HL-60 (cell line): ENCODE measurements at regions not wholly inside any gene's neighbourhood (a gene's known extent, or its start where the extent isn't known, plus 50 kb on each side); places are given as distances from the start of the nearest gene placed in this dataset.

Experiments
- DNase-seq, 2 experiments: peaks; one replicate each; pipeline ENCODE4 v3.0.0-alpha.2; 2010 to 2020; ENCODE audit warnings: low read depth in 1 of 2, low spot score in 1 of 2
- H3K27ac ChIP-seq: fragments of 250-450 bp; sonication (Bioruptor Pico); replicated peaks from 2 replicates; pipeline ENCODE4 v1.5.1; 2020; ENCODE audit warnings: mild to moderate bottlenecking, moderate library complexity
- H3K27me3 ChIP-seq: fragments of 250-450 bp; sonication (Bioruptor Pico); 2 replicates; pipeline ENCODE4 v1.5.1; 2021; ENCODE audit warnings: mild to moderate bottlenecking, moderate library complexity; ENCODE audit not compliant: insufficient read depth, poor library complexity, severe bottlenecking
- H3K4me3 ChIP-seq: replicated peaks from 2 replicates; pipeline ENCODE4 v1.5.1; 2011; ENCODE audit warnings: mild to moderate bottlenecking, control low read depth, low read length; ENCODE audit not compliant: insufficient read depth
- GABPA ChIP-seq: IDR thresholded peaks from 2 replicates; pipeline ENCODE4 v1.6.1; 2012; ENCODE audit warnings: low read depth
- POLR2AphosphoS5 ChIP-seq: IDR thresholded peaks from 2 replicates; pipeline ENCODE4 v1.6.1; 2012; ENCODE audit warnings: low read depth
- REST ChIP-seq: IDR thresholded peaks from 2 replicates; pipeline ENCODE4 v1.6.1; 2012; ENCODE audit warnings: low read depth; ENCODE audit not compliant: insufficient replicate concordance
- SPI1 ChIP-seq: IDR thresholded peaks from 2 replicates; pipeline ENCODE4 v1.6.1; 2012; ENCODE audit warnings: low read depth, mild to moderate bottlenecking, borderline replicate concordance
- TF ChIP-seq, protein P1 (sequence below): IDR thresholded peaks from one replicate; pipeline ENCODE4 v1.5.1; 2011; ENCODE audit warnings: low read length, control low read depth, inconsistent platforms; ENCODE audit not compliant: insufficient read depth

DNA sequence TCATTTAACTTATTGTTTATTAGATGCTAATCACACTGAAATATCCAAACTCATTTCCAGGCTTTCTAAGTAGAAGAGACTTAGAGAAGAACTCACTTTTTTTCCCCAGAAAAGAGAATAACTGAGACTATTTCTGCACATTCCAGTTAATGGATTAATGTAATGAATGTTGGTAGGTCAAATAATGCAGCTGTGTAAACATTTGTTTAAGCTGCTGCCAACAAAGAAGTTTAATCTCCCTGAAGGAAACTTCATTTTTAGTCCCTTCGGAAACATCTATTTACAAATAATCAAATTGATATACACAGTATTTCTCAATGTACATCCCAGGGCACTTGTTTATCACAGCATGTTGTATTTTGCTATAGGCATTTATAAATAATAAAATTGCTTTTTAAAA lies 126.9 kb downstream of the KCNS3 start:
- DNase-seq = no peak
- Histone ChIP-seq H3K27me3 (no peaks in the 10 kb centered on the region), H3K4me3 (no peak overlapping the region), H3K27ac (no peak overlapping the region)
- TF ChIP-seq SPI1 (no peak), GABPA (no peak)
- TF ChIP-seq, protein P1, sequence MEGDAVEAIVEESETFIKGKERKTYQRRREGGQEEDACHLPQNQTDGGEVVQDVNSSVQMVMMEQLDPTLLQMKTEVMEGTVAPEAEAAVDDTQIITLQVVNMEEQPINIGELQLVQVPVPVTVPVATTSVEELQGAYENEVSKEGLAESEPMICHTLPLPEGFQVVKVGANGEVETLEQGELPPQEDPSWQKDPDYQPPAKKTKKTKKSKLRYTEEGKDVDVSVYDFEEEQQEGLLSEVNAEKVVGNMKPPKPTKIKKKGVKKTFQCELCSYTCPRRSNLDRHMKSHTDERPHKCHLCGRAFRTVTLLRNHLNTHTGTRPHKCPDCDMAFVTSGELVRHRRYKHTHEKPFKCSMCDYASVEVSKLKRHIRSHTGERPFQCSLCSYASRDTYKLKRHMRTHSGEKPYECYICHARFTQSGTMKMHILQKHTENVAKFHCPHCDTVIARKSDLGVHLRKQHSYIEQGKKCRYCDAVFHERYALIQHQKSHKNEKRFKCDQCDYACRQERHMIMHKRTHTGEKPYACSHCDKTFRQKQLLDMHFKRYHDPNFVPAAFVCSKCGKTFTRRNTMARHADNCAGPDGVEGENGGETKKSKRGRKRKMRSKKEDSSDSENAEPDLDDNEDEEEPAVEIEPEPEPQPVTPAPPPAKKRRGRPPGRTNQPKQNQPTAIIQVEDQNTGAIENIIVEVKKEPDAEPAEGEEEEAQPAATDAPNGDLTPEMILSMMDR = no peak

GRCh38 chr2:18001671-18002070 lies 123.2 kb downstream of the KCNS3 start:
- TF ChIP-seq GABPA (no peak), SPI1 (no peak), REST (no peak), POLR2AphosphoS5 (no peak)
- TF ChIP-seq, protein P1 = no peak
- DNase-seq = no peak

DNA sequence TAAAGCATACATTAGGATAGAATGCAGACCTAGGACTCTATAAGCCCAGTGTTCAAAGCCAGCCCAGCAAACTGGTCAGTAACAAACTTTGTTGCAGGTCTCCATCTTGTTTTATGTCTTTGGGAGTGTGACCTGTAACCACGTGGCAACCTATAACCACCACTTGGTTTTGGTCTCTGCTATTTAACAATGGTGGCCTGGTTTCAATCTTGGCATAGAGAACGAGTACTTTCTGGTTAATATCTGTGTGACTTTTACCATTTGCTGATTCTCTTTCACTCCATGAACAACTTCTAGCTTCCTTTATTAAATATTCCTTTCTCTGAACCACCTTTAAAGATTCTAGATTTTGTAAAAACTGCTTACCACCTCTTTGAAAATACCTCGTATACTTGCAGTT lies 118.5 kb downstream of the KCNS3 start:
- TF ChIP-seq REST (no peak), SPI1 (no peak)
- TF ChIP-seq, protein P1 = no peak
- no peak overlapping the region for H3K4me3 ChIP-seq
- no peak overlapping the region for H3K27ac ChIP-seq
- H3K27me3 ChIP-seq = no peaks in the 10 kb centered on the region
- DNase-seq = no peak

More at GRCh38 chr2:18001671-18002070, 123.2 kb downstream of the KCNS3 start:
- H3K27me3 ChIP-seq = no peaks in the 10 kb centered on the region
- no peak overlapping the region for H3K4me3 ChIP-seq
- H3K27ac ChIP-seq = no peak overlapping the region

DNA sequence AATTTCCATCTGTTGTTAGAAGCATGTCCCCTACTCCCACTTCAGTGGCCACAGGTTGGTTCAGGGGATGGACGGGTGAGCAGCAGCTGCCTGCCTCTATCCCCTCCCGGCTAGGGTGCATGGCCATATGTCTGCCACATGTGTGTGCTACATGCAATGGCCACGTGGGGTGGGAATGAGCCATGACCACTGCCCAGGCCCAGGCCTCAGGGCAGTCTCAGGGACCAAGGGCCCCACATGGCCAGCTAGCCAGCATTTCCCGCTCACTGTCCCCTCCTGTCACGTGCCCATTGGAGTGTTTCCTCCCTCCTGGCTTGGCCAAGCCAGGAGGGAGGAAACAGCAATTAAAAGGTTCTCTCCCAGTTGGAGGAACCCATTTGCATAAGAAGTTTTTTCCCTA lies 117.1 kb downstream of the KCNS3 start:
- no peaks in the 10 kb centered on the region for H3K27me3 ChIP-seq
- TF ChIP-seq, protein P1 = no peak
- TF ChIP-seq GABPA (no peak), SPI1 (no peak), REST (no peak), POLR2AphosphoS5 (no peak)
- no peak for DNase-seq
- H3K4me3 ChIP-seq = no peak overlapping the region
- no peak overlapping the region for H3K27ac ChIP-seq
